ENCODE measurements at regions not wholly inside any gene's neighbourhood (a gene's known extent, or its start where the extent isn't known, plus 50 kb on each side); places are given as distances from the start of the nearest gene placed in this dataset.

DNA sequence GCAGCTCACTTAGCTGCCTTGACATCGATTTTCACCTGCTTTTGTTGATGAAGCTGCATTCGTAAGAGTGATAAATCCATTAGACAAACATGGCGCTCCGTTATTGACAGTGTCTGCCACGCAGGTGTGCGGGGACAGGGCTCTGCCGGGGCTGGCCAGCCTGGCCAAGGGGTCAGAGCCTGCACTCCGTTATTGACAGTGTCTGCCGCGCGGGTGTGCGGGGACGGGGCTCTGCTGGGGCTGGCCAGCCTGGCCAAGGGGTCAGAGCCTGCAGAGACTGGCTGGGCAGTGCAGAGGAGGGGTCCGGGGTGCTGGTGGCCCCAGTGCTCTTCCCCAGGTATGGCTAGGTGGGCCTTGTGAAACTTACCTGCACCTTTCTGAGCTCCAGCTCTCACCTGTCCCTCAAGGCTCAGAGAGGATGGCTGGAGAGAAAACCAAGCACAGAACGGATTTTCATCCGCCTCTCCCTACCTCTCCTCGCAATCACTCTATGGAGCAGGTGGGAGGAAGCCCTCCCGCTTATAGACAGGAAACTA is 101.6 kb upstream of the B3GAT1 start:
- Histone ChIP-seq H3K9me3 (ENCODE audit: low read length) (no peaks in the 10 kb centered on the region), H4K20me1 (ENCODE audit: insufficient read depth, low read length) (no peaks in the 10 kb centered on the region), H3K9me2 (ENCODE audit: low read depth, low read length) (no peaks in the 10 kb centered on the region), H3K4me2 (ENCODE audit: low read length) (no peak overlapping the region), H3K79me2 (ENCODE audit: insufficient read depth, low read length) (no peaks in the 10 kb centered on the region), H3K27me3 (ENCODE audit: insufficient read depth, low read length) (no peaks in the 10 kb centered on the region), H2AFZ (ENCODE audit: low read length) (no peak overlapping the region), H3K36me3 (ENCODE audit: insufficient read depth, low read length) (no peaks in the 10 kb centered on the region), H3K4me1 (ENCODE audit: insufficient read depth, low read length, severe bottlenecking) (no peaks in the 10 kb centered on the region), H3K27ac (ENCODE audit: low read depth, low read length, poor library complexity, severe bottlenecking) (no peak overlapping the region), H3F3A (ENCODE audit: insufficient read depth, low read length) (no peaks in the 10 kb centered on the region), H3K4me3 (ENCODE audit: low read depth, low read length, poor library complexity, severe bottlenecking) (no peak overlapping the region), H3K9ac (ENCODE audit: low read length) (no peak overlapping the region)
- TF ChIP-seq, protein P1, sequence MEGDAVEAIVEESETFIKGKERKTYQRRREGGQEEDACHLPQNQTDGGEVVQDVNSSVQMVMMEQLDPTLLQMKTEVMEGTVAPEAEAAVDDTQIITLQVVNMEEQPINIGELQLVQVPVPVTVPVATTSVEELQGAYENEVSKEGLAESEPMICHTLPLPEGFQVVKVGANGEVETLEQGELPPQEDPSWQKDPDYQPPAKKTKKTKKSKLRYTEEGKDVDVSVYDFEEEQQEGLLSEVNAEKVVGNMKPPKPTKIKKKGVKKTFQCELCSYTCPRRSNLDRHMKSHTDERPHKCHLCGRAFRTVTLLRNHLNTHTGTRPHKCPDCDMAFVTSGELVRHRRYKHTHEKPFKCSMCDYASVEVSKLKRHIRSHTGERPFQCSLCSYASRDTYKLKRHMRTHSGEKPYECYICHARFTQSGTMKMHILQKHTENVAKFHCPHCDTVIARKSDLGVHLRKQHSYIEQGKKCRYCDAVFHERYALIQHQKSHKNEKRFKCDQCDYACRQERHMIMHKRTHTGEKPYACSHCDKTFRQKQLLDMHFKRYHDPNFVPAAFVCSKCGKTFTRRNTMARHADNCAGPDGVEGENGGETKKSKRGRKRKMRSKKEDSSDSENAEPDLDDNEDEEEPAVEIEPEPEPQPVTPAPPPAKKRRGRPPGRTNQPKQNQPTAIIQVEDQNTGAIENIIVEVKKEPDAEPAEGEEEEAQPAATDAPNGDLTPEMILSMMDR (IDR thresholded peaks at IDR 0.05; ENCODE audit: low read length) = no peak
- TF ChIP-seq EZH2 (IDR thresholded peaks at IDR 0.05; ENCODE audit: borderline replicate concordance, low read length) = no peak

DNA sequence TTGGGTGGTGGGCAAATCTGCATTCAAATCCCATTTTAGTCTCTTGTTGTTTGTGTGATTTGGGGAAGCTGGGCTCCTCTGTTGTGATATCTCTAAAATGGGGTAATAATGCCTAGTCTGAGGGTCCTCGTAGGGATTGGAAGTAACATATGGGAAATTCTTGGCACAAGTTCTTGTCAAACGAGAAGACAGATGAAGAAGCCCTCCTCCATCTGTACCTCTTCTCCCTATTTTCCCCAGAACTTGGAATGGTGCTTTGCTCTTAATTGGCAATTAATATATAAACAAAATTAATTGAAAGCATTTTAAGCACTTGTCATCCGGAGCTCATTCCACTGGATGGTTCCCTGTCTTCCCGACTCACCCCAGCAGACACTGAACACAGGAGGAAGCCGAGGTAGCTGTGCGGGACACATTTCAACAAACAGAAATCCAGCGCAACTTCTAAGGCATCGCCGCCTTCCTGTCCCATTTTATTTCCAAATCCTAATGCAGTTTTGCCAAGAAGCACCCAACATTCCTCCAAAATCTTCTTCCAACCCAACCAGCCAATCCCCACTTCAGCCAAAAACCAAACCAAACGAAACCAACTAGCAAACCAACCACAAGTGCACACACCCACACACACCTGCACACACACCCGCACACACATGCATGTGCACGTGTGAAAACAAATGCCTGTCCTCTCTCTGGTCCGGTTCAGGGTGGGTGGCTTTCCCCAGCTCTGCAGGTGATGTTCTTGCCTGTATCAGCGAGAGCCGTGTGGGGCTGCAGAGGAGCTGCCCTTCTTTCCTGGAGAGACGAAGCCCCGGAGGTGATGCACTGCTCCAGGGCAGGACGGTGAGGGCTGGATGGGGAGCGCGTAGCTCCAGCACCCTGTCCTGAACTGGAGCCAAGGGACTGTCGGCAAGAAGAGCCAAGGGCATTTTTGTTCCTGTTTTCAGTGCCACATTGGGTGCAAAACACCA is 100.8 kb upstream of the B3GAT1 start:
- no peaks in the 10 kb centered on the region for H4K20me1 ChIP-seq (ENCODE audit: insufficient read depth, low read length)
- no peaks in the 10 kb centered on the region for H3K27me3 ChIP-seq (ENCODE audit: insufficient read depth, low read length)
- TF ChIP-seq, protein P1 (IDR thresholded peaks at IDR 0.05; ENCODE audit: low read length) = no peak
- TF ChIP-seq EZH2 (IDR thresholded peaks at IDR 0.05; ENCODE audit: borderline replicate concordance, low read length) = no peak
- no peaks in the 10 kb centered on the region for H3K9me2 ChIP-seq (ENCODE audit: low read depth, low read length)
- no peaks in the 10 kb centered on the region for H3K9me3 ChIP-seq (ENCODE audit: low read length)
- H3K4me1 ChIP-seq (ENCODE audit: insufficient read depth, low read length, severe bottlenecking) = no peaks in the 10 kb centered on the region
- H3K9ac ChIP-seq (ENCODE audit: low read length) = no peak overlapping the region
- H3K4me3 ChIP-seq (ENCODE audit: low read depth, low read length, poor library complexity, severe bottlenecking) = no peak overlapping the region
- H2AFZ ChIP-seq (ENCODE audit: low read length) = no peak overlapping the region
- no peaks in the 10 kb centered on the region for H3K36me3 ChIP-seq (ENCODE audit: insufficient read depth, low read length)
- no peaks in the 10 kb centered on the region for H3K79me2 ChIP-seq (ENCODE audit: insufficient read depth, low read length)
- no peaks in the 10 kb centered on the region for H3F3A ChIP-seq (ENCODE audit: insufficient read depth, low read length)
- no peak overlapping the region for H3K4me2 ChIP-seq (ENCODE audit: low read length)
- H3K27ac ChIP-seq (ENCODE audit: low read depth, low read length, poor library complexity, severe bottlenecking) = no peak overlapping the region

DNA sequence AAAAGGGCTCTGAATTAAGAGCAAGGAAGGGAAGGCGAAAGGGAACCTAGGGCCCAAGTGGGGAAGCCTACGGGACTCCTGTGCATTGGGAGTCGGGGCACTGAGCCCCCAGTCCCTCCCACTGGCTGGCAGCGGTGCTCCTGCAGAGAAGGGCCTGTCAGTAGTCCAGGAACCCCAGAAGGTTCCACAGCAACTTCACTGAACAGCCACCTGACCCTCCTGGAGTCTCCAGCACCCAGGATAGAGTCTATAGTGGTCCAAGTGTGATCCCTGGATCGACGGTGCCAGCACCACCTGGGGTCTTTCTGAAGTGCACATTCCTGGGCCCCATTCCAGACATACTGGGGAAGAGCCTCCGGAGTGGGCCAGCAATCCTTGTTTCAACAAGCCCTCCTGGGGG is 100.0 kb upstream of the B3GAT1 start:
- H3F3A ChIP-seq (ENCODE audit: insufficient read depth, low read length) = no peaks in the 10 kb centered on the region
- no peak overlapping the region for H3K9ac ChIP-seq (ENCODE audit: low read length)
- no peak overlapping the region for H3K4me3 ChIP-seq (ENCODE audit: low read depth, low read length, poor library complexity, severe bottlenecking)
- no peaks in the 10 kb centered on the region for H3K9me2 ChIP-seq (ENCODE audit: low read depth, low read length)
- TF ChIP-seq, protein P1 (IDR thresholded peaks at IDR 0.05; ENCODE audit: low read length) = no peak
- TF ChIP-seq EZH2 (IDR thresholded peaks at IDR 0.05; ENCODE audit: borderline replicate concordance, low read length) = no peak
- no peaks in the 10 kb centered on the region for H3K4me1 ChIP-seq (ENCODE audit: insufficient read depth, low read length, severe bottlenecking)
- no peaks in the 10 kb centered on the region for H3K27me3 ChIP-seq (ENCODE audit: insufficient read depth, low read length)
- H3K9me3 ChIP-seq (ENCODE audit: low read length) = no peaks in the 10 kb centered on the region
- H3K27ac ChIP-seq (ENCODE audit: low read depth, low read length, poor library complexity, severe bottlenecking) = no peak overlapping the region
- no peaks in the 10 kb centered on the region for H3K36me3 ChIP-seq (ENCODE audit: insufficient read depth, low read length)
- no peaks in the 10 kb centered on the region for H3K79me2 ChIP-seq (ENCODE audit: insufficient read depth, low read length)
- no peaks in the 10 kb centered on the region for H4K20me1 ChIP-seq (ENCODE audit: insufficient read depth, low read length)
- H2AFZ ChIP-seq (ENCODE audit: low read length) = no peak overlapping the region
- H3K4me2 ChIP-seq (ENCODE audit: low read length) = no peak overlapping the region

All from OCI-LY1 (cell line).